Loucy (cell line): ENCODE measurements at regions not wholly inside any gene's neighbourhood (a gene's known extent, or its start where the extent isn't known, plus 50 kb on each side); places are given as distances from the start of the nearest gene placed in this dataset.
"Not testable (repeated sequence)": the region's sequence is repeated elsewhere in the genome, so short reads cannot be mapped to it uniquely, and the experiment has no call there.

ENCODE experiments used
- H2AFZ ChIP-seq: fragments of 200-600 bp; sonication (generic); 2 replicates; pipeline ENCODE4 v1.6.0; 2016; ENCODE audit warnings: antibody characterized with exemption, mild to moderate bottlenecking, low read length, moderate library complexity
- H3F3A ChIP-seq: fragments of 200-600 bp; 2 replicates; pipeline ENCODE4 v1.6.0; 2016; ENCODE audit warnings: antibody characterized with exemption, low read depth, mild to moderate bottlenecking
- H3K27me3 ChIP-seq: fragments of 200-600 bp; sonication (generic); 2 replicates; pipeline ENCODE4 v1.6.1; 2014; ENCODE audit warnings: low read length, mild to moderate bottlenecking; ENCODE audit not compliant: insufficient read depth, poor library complexity, severe bottlenecking
- H3K36me3 ChIP-seq: fragments of 200-600 bp; sonication (generic); 2 replicates; pipeline ENCODE4 v1.6.1; 2016; ENCODE audit warnings: low read length; ENCODE audit not compliant: insufficient read depth
- H3K4me1 ChIP-seq: fragments of 200-600 bp; sonication (generic); 2 replicates; pipeline ENCODE4 v1.5.1; 2014; ENCODE audit warnings: low read length, mild to moderate bottlenecking; ENCODE audit not compliant: insufficient read depth, poor library complexity, severe bottlenecking
- H3K4me2 ChIP-seq: fragments of 200-600 bp; sonication (generic); 2 replicates; pipeline ENCODE4 v1.6.0; 2014; ENCODE audit warnings: antibody characterized with exemption, low read length, low read depth, mild to moderate bottlenecking; ENCODE audit not compliant: poor library complexity, severe bottlenecking
- H3K4me3 ChIP-seq: fragments of 200-600 bp; sonication (generic); 2 replicates; pipeline ENCODE4 v1.5.1; 2014; ENCODE audit warnings: low read length, mild to moderate bottlenecking, mixed read lengths; ENCODE audit not compliant: poor library complexity, severe bottlenecking
- H3K79me2 ChIP-seq: fragments of 200-600 bp; sonication (generic); 2 replicates; pipeline ENCODE4 v1.6.1; 2014; ENCODE audit warnings: low read length; ENCODE audit not compliant: insufficient read depth
- H3K9ac ChIP-seq: fragments of 200-600 bp; sonication (generic); 2 replicates; pipeline ENCODE4 v1.6.0; 2014; ENCODE audit warnings: mild to moderate bottlenecking, low read depth, low read length, moderate library complexity; ENCODE audit not compliant: poor library complexity, severe bottlenecking
- H3K9me2 ChIP-seq: fragments of 200-600 bp; sonication (generic); replicated peaks from 2 replicates; pipeline ENCODE4 v1.6.1; 2016; ENCODE audit warnings: low read depth, low read length, mixed read lengths
- H3K9me3 ChIP-seq: fragments of 200-600 bp; sonication (generic); 2 replicates; pipeline ENCODE4 v1.6.1; 2014; ENCODE audit warnings: mild to moderate bottlenecking, antibody characterized with exemption, low read length, low read depth; ENCODE audit not compliant: insufficient read depth
- H4K20me1 ChIP-seq: fragments of 200-600 bp; sonication (generic); 2 replicates; pipeline ENCODE4 v1.6.0; 2014; ENCODE audit warnings: antibody characterized with exemption, low read length, mild to moderate bottlenecking; ENCODE audit not compliant: insufficient read depth, poor library complexity, severe bottlenecking

- not testable (repeated sequence) for H3K27me3 ChIP-seq, H3K36me3 ChIP-seq, H4K20me1 ChIP-seq, H3K9me2 ChIP-seq, H3K4me1 ChIP-seq, H3K9ac ChIP-seq, H3K79me2 ChIP-seq, H3K4me2 ChIP-seq, H3F3A ChIP-seq, H2AFZ ChIP-seq, H3K9me3 ChIP-seq
- peak overlapping the region; percentile 38 for H3K4me3 ChIP-seq
Observed at GRCh38 chr2:91659189-91659916, 2967.9 kb downstream of the RPIA start.

GRCh38 chr2:91659917-91660275, 2968.4 kb downstream of the RPIA start:
- H3K4me1 ChIP-seq, H4K20me1 ChIP-seq, H3K79me2 ChIP-seq, H3K36me3 ChIP-seq, H3K4me3 ChIP-seq, H3K9me2 ChIP-seq, H3K27me3 ChIP-seq, H3F3A ChIP-seq, H3K9me3 ChIP-seq, H3K9ac ChIP-seq, H2AFZ ChIP-seq, H3K4me2 ChIP-seq: not testable (repeated sequence)

DNA sequence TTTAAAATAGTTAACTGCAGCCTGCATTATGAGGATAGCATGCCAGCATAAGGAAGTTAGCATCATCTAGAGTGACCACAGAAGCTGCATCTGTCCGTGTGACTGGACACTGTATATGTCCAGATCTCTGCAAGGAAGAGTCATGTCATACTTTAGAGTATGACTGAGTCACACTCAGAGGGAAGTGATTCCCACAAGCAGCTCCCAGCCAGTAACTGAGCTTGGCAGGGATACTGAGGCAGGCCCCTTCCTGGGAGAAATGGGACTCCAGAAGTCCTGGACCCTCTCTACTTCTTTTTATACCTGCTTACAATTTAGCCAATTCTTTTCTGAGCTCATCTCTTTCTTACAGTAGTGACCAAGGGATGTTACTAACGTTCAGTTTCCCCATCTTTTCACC, 2975.9 kb downstream of the RPIA start:
- H3K4me3 ChIP-seq, result not testable (repeated sequence)

DNA sequence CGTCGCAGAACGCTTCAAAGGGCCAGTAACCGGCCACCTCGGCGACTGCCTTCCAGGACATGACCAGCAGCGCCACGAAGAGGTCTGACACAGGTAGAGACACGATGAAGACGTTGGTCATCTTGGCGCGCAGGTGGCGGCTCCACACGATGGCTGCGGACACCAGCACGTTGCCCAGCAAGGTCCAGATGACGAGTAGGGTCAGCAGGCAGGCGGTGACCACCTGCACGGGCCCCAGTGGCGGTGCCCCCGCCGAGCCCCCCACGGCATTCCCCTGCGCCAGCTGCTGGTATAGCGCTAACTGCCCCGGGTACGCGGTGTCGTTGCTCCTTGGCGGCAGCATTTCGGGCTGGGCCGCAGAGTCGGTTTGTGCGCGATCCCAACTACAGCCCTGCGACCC, 2994.1 kb downstream of the RPIA start:
- H4K20me1 ChIP-seq, H3F3A ChIP-seq, H3K79me2 ChIP-seq, H3K9ac ChIP-seq, H3K4me1 ChIP-seq, H3K27me3 ChIP-seq, H3K4me3 ChIP-seq, H3K4me2 ChIP-seq, H2AFZ ChIP-seq, H3K9me2 ChIP-seq, H3K36me3 ChIP-seq, H3K9me3 ChIP-seq: not testable (repeated sequence)

More for the DNA sequence above, 2975.9 kb downstream of the RPIA start:
- H2AFZ ChIP-seq, H3K27me3 ChIP-seq, H3K9me2 ChIP-seq, H4K20me1 ChIP-seq, H3K36me3 ChIP-seq, H3K9me3 ChIP-seq, H3K9ac ChIP-seq, H3K4me2 ChIP-seq, H3F3A ChIP-seq, H3K4me1 ChIP-seq, H3K79me2 ChIP-seq: not testable (repeated sequence)

DNA sequence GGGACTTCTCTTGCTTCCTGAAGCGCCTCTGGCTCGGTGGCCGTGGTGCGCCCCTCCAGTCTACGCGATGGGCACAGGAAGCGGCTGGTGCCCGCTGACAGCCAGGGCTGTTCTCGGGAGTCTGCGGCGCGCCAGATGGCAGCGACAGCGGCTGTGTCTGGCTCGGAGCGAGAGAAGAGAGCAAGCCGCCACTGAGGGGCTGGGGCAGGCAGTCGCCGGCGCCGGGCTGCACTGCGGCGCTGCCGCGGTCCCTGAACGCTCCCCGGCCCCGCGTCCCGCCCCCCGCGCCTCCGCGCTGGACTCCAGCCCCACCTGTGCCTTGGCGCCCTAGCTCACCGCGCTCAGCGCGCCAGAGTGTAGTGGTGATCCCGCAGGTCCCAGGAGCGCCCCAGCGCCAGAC, 2994.6 kb downstream of the RPIA start:
- H3K9ac ChIP-seq, H4K20me1 ChIP-seq, H3K4me3 ChIP-seq, H3K9me3 ChIP-seq, H3K4me2 ChIP-seq, H2AFZ ChIP-seq, H3K9me2 ChIP-seq, H3F3A ChIP-seq, H3K4me1 ChIP-seq, H3K36me3 ChIP-seq, H3K79me2 ChIP-seq, H3K27me3 ChIP-seq: not testable (repeated sequence)
